SKM-1 treated with dmso at 0.1 percent for 144 hours (cell line): ENCODE measurements at regions not wholly inside any gene's neighbourhood (a gene's known extent, or its start where the extent isn't known, plus 50 kb on each side); places are given as distances from the start of the nearest gene placed in this dataset.

Source experiments
- DNase-seq: peaks from one replicate; lab custom pipeline; 2025; ENCODE audit not compliant: unreplicated experiment; lab: John Stamatoyannopoulos, UW

- DNase-seq, result no peak
Measured at GRCh38 chr13:73284081-73284874, 225.5 kb downstream of the KLF5 start.

- no peak for DNase-seq
Measured at GRCh38 chr13:73283636-73284035, 224.8 kb downstream of the KLF5 start.

GRCh38 chr13:73281746-73282145, 222.9 kb downstream of the KLF5 start:
- no peak for DNase-seq

GRCh38 chr13:73278186-73278585, 219.4 kb downstream of the KLF5 start:
- no peak for DNase-seq

GRCh38 chr13:73275163-73275562, 216.4 kb downstream of the KLF5 start:
- DNase-seq, result no peak

GRCh38 chr13:73274147-73274546, 215.3 kb downstream of the KLF5 start:
- DNase-seq, result no peak

- DNase-seq, result no peak
Measured at GRCh38 chr13:73273745-73274144, 214.9 kb downstream of the KLF5 start.

GRCh38 chr13:73273276-73273675, 214.5 kb downstream of the KLF5 start:
- no peak for DNase-seq

GRCh38 chr13:73272831-73273230, 214.0 kb downstream of the KLF5 start:
- DNase-seq, result no peak

GRCh38 chr13:73268306-73268705, 209.5 kb downstream of the KLF5 start:
- DNase-seq, result no peak

GRCh38 chr13:73266640-73267180, 207.9 kb downstream of the KLF5 start:
- no peak for DNase-seq

GRCh38 chr13:73262862-73263627, 204.2 kb downstream of the KLF5 start:
- no peak for DNase-seq

GRCh38 chr13:73261739-73262216, 203.0 kb downstream of the KLF5 start:
- no peak for DNase-seq

- DNase-seq, result no peak
Measured at GRCh38 chr13:73259061-73260017, 200.5 kb downstream of the KLF5 start.

- no peak for DNase-seq
Measured at GRCh38 chr13:73258406-73258805, 199.6 kb downstream of the KLF5 start.

GRCh38 chr13:73254827-73255226, 196.0 kb downstream of the KLF5 start:
- no peak for DNase-seq

- DNase-seq, result no peak
Measured at GRCh38 chr13:73251626-73252265, 192.9 kb downstream of the KLF5 start.

- DNase-seq, result no peak
Measured at GRCh38 chr13:73250061-73250460, 191.3 kb downstream of the KLF5 start.

- no peak for DNase-seq
Measured at GRCh38 chr13:73248711-73249580, 190.1 kb downstream of the KLF5 start.
